GM18873 (cell line): ENCODE measurements at regions not wholly inside any gene's neighbourhood (a gene's known extent, or its start where the extent isn't known, plus 50 kb on each side); places are given as distances from the start of the nearest gene placed in this dataset.

Source experiments
- ATAC-seq: cut with Tn5 transposase; IDR thresholded peaks from one replicate; pipeline ENCODE4 v1.9.1; 2021; ENCODE audit warnings: mild to moderate bottlenecking, moderate library complexity, moderate number of reproducible peaks; ENCODE audit not compliant: unreplicated experiment, low FRiP score

- no peak for ATAC-seq
These were observed 114.0 kb downstream of the MAT2B start for GRCh38 chr5:163619273-163619934.

- no peak for ATAC-seq
These were observed 114.5 kb downstream of the MAT2B start for GRCh38 chr5:163619951-163620350.

- ATAC-seq = no peak
These were observed 117.4 kb downstream of the MAT2B start for GRCh38 chr5:163622799-163623198.

GRCh38 chr5:163623524-163623923, 118.1 kb downstream of the MAT2B start:
- ATAC-seq = no peak

- ATAC-seq = no peak
These were observed 118.6 kb downstream of the MAT2B start for GRCh38 chr5:163623986-163624385.

GRCh38 chr5:163624431-163624830, 119.0 kb downstream of the MAT2B start:
- no peak for ATAC-seq

GRCh38 chr5:163626904-163627434, 121.5 kb downstream of the MAT2B start:
- no peak for ATAC-seq

GRCh38 chr5:163631856-163632255, 126.4 kb downstream of the MAT2B start:
- no peak for ATAC-seq

GRCh38 chr5:163633926-163634460, 128.6 kb downstream of the MAT2B start:
- ATAC-seq = no peak

GRCh38 chr5:163635631-163636030, 130.2 kb downstream of the MAT2B start:
- ATAC-seq = no peak

GRCh38 chr5:163642904-163643303, 137.5 kb downstream of the MAT2B start:
- no peak for ATAC-seq

- no peak for ATAC-seq
These were observed 140.3 kb downstream of the MAT2B start for GRCh38 chr5:163645421-163646416.

- no peak for ATAC-seq
These were observed 144.1 kb downstream of the MAT2B start for GRCh38 chr5:163649514-163649913.

GRCh38 chr5:163653526-163653925, 148.1 kb downstream of the MAT2B start:
- no peak for ATAC-seq

GRCh38 chr5:163658702-163659567, 153.5 kb downstream of the MAT2B start:
- no peak for ATAC-seq

- ATAC-seq = no peak
These were observed 154.1 kb downstream of the MAT2B start for GRCh38 chr5:163659568-163659902.

- ATAC-seq = no peak
These were observed 155.1 kb downstream of the MAT2B start for GRCh38 chr5:163660486-163660885.

- ATAC-seq = no peak
These were observed 155.9 kb downstream of the MAT2B start for GRCh38 chr5:163661360-163661759.

- ATAC-seq = no peak
These were observed 164.6 kb downstream of the MAT2B start for GRCh38 chr5:163670036-163670435.

GRCh38 chr5:163677092-163677491, 171.7 kb downstream of the MAT2B start:
- no peak for ATAC-seq
